A549 (cell line): ENCODE measurements at regions not wholly inside any gene's neighbourhood (a gene's known extent, or its start where the extent isn't known, plus 50 kb on each side); places are given as distances from the start of the nearest gene placed in this dataset.

ENCODE experiments used
- CHD4 ChIP-seq: fragments of 200-600 bp; sonication (generic); IDR thresholded peaks from 2 replicates; pipeline ENCODE4 v1.6.1; 2016; ENCODE audit warnings: antibody characterized with exemption, mild to moderate bottlenecking, borderline replicate concordance
- ESRRA ChIP-seq: fragments of 150-350 bp; IDR thresholded peaks from 2 replicates; pipeline ENCODE4 v1.6.1; 2014; ENCODE audit warnings: mild to moderate bottlenecking, low read length, borderline replicate concordance
- HEYL ChIP-seq: fragments of 250-450 bp; sonication (Bioruptor Pico); IDR thresholded peaks from 2 replicates; pipeline ENCODE4 v1.8.0; 2021; ENCODE audit warnings: mild to moderate bottlenecking, moderate library complexity
- POLR2A ChIP-seq: IDR thresholded peaks from 2 replicates; pipeline ENCODE4 v1.6.1; 2012; ENCODE audit warnings: mild to moderate bottlenecking, low read length
- RAD21 ChIP-seq, 2 experiments: fragments of >200 bp in 1 of 2; sonication (Bioruptor Twin) in 1 of 2; formaldehyde crosslinking in 1 of 2; IDR thresholded peaks in 1 of 2; conservative IDR thresholded peaks in 1 of 2; 2 replicates in 1 of 2; 3 replicates in 1 of 2; pipeline ENCODE4 v1.6.1; 2012 to 2018; ENCODE audit warnings: inconsistent platforms in 1 of 2
- RCOR1 ChIP-seq: fragments of 150-350 bp; IDR thresholded peaks from 2 replicates; pipeline ENCODE4 v1.6.1; 2014; ENCODE audit warnings: antibody characterized with exemption, low read length, low read depth
- SMC3 ChIP-seq: fragments of >200 bp; sonication (Bioruptor Twin); formaldehyde crosslinking; IDR thresholded peaks from 3 replicates; pipeline ENCODE4 v1.6.1; 2018; ENCODE audit warnings: inconsistent platforms
- TF ChIP-seq, protein P1 (sequence below): fragments of >200 bp; sonication (Bioruptor Twin); formaldehyde crosslinking; IDR thresholded peaks from 3 replicates; pipeline ENCODE4 v1.5.1; 2016
- TF ChIP-seq, protein P2 (sequence below): fragments of 450-650 bp; IDR thresholded peaks from 2 replicates; pipeline ENCODE4 v1.6.1; 2014; ENCODE audit warnings: antibody characterized with exemption

DNA sequence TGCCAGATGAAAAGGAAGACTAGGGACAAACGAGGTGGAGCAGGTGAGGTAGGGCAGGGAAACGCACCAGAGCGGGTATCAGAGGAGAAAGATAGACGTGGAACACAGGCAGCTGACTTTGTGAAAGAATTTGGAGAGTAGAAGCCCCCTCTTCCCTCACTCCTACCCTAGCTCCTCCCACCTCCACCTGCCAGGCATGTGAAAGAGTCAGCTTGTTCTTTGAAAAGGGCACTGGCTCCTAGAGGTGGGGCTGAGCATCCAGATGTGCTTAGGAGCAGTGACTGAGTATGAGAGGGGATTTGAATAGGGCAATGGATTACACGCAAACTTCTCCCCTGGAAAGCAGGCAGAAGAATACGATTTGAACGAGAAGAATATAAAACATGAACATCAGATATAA, 174.2 kb upstream of the INHBA start:
- TF ChIP-seq SMC3 (no peak), POLR2A (no peak), HEYL (CRISPR knock-in tag) (no peak), RAD21 (conservative IDR thresholded peaks at IDR 0.05 in 1 of 2, IDR thresholded peaks at IDR 0.05 in 1 of 2) (no peak), ESRRA (no peak), CHD4 (no peak), RCOR1 (no peak)
- TF ChIP-seq, protein P1, sequence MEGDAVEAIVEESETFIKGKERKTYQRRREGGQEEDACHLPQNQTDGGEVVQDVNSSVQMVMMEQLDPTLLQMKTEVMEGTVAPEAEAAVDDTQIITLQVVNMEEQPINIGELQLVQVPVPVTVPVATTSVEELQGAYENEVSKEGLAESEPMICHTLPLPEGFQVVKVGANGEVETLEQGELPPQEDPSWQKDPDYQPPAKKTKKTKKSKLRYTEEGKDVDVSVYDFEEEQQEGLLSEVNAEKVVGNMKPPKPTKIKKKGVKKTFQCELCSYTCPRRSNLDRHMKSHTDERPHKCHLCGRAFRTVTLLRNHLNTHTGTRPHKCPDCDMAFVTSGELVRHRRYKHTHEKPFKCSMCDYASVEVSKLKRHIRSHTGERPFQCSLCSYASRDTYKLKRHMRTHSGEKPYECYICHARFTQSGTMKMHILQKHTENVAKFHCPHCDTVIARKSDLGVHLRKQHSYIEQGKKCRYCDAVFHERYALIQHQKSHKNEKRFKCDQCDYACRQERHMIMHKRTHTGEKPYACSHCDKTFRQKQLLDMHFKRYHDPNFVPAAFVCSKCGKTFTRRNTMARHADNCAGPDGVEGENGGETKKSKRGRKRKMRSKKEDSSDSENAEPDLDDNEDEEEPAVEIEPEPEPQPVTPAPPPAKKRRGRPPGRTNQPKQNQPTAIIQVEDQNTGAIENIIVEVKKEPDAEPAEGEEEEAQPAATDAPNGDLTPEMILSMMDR: no peak
- TF ChIP-seq, protein P2, sequence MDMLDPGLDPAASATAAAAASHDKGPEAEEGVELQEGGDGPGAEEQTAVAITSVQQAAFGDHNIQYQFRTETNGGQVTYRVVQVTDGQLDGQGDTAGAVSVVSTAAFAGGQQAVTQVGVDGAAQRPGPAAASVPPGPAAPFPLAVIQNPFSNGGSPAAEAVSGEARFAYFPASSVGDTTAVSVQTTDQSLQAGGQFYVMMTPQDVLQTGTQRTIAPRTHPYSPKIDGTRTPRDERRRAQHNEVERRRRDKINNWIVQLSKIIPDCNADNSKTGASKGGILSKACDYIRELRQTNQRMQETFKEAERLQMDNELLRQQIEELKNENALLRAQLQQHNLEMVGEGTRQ: no peak
